ENCODE measurements at regions not wholly inside any gene's neighbourhood (a gene's known extent, or its start where the extent isn't known, plus 50 kb on each side); places are given as distances from the start of the nearest gene placed in this dataset.

DNA sequence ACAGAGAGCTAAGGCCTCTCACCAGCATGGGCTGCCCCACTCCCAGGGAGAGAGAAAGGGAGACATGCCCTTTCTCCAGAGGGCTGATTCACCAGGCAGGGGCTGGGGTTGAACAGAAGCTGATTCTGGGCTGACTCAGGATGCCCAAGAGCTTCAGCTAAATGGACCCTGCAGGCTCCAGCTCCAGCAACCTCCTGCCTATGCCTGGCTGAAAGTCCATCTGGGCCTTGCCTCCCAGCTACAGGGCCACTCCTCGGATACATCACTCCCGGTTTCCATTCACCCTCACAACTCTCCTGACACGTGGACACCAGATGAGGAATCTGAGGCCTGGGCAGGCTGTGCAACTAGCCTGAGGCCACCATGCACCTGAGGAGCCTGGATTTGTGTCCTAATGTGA, 215.5 kb downstream of the BUD13 start:
- TF ChIP-seq CTCF (IDR thresholded peaks at IDR 0.05) = no peak

- no peak for TF ChIP-seq CTCF (IDR thresholded peaks at IDR 0.05)
These were observed 216.3 kb downstream of the BUD13 start for GRCh38 chr11:116556483-116556882.

GRCh38 chr11:116553482-116553881, 219.3 kb downstream of the BUD13 start:
- TF ChIP-seq CTCF (IDR thresholded peaks at IDR 0.05) = no peak; the same call in 1 of the 2 replicates

DNA sequence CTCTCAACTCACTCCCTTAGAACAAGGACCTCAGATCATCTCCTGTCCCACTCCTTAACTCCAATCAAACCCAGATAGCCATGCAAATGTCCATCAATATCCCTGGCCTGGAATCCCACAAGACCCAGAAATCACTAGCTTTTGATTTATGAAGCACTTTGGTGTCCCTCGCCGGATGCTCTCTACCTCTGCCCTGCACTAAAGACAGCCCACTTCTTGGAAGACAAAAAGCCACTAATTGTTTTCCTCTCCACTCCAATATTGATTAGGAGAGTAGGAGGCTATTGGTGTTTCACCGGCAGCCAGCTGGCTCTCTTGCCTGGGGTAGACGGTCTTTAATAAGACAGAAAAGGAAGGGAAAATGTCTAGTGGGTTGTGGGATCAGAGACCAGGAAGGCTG, 221.2 kb downstream of the BUD13 start:
- TF ChIP-seq CTCF (IDR thresholded peaks at IDR 0.05) = no peak

GRCh38 chr11:116548256-116548655, 224.5 kb downstream of the BUD13 start:
- TF ChIP-seq CTCF (IDR thresholded peaks at IDR 0.05) = no peak

GRCh38 chr11:116547571-116547970, 225.2 kb downstream of the BUD13 start:
- TF ChIP-seq CTCF (IDR thresholded peaks at IDR 0.05) = no peak

- no peak for TF ChIP-seq CTCF (IDR thresholded peaks at IDR 0.05)
These were observed 226.9 kb downstream of the BUD13 start for GRCh38 chr11:116545912-116546311.

GRCh38 chr11:116544721-116545120, 228.1 kb downstream of the BUD13 start:
- no peak for TF ChIP-seq CTCF (IDR thresholded peaks at IDR 0.05)

Measured in LNCAP (cell line).